Chondrocyte (in vitro differentiated cells): ENCODE measurements at regions not wholly inside any gene's neighbourhood (a gene's known extent, or its start where the extent isn't known, plus 50 kb on each side); places are given as distances from the start of the nearest gene placed in this dataset.

Source experiments
- DNase-seq: peaks from one replicate; pipeline ENCODE4 v3.0.0; 2021; ENCODE audit warnings: mixed read lengths, low spot score
- H3K27ac Mint-ChIP-seq: one replicate; pipeline ENCODE4 v1.8.0; 2021; ENCODE audit warnings: mild to moderate bottlenecking, moderate library complexity, mixed read lengths; ENCODE audit not compliant: unreplicated experiment
- H3K27me3 Mint-ChIP-seq: 2 replicates; pipeline ENCODE4 v1.8.0; 2021; ENCODE audit warnings: low read depth, mixed read lengths
- H3K36me3 Mint-ChIP-seq: 2 replicates; pipeline ENCODE4 v1.8.0; 2021; ENCODE audit warnings: low read depth, mixed read lengths
- H3K4me1 Mint-ChIP-seq: 2 replicates; pipeline ENCODE4 v1.8.0; 2021; ENCODE audit warnings: low read depth, mild to moderate bottlenecking, mixed read lengths
- H3K4me3 Mint-ChIP-seq: one replicate; pipeline ENCODE4 v1.8.0; 2021; ENCODE audit warnings: mild to moderate bottlenecking, moderate library complexity, mixed read lengths; ENCODE audit not compliant: unreplicated experiment
- H3K9me3 Mint-ChIP-seq: 2 replicates; pipeline ENCODE4 v1.8.0; 2021; ENCODE audit warnings: low read depth, mixed read lengths
- CTCF ChIP-seq: fragments of 200-600 bp; sonication (generic); IDR thresholded peaks from 2 replicates; pipeline ENCODE4 v1.5.0; 2021; ENCODE audit warnings: antibody characterized with exemption, mild to moderate bottlenecking, moderate library complexity

GRCh38 chr3:84292128-84292527, 666.7 kb upstream of the CADM2 start:
- no peaks in the 10 kb centered on the region for H3K4me1 Mint-ChIP-seq
- H3K27me3 Mint-ChIP-seq: peaks cover 2% of the 10 kb centered on the region
- no peak overlapping the region for H3K4me3 Mint-ChIP-seq
- H3K9me3 Mint-ChIP-seq: no peaks in the 10 kb centered on the region
- TF ChIP-seq CTCF: no peak
- H3K36me3 Mint-ChIP-seq: no peaks in the 10 kb centered on the region
- H3K27ac Mint-ChIP-seq: no peak overlapping the region
- DNase-seq: no peak

- no peak for TF ChIP-seq CTCF
- no peaks in the 10 kb centered on the region for H3K36me3 Mint-ChIP-seq
- H3K4me1 Mint-ChIP-seq: no peaks in the 10 kb centered on the region
These were observed 659.5 kb upstream of the CADM2 start for GRCh38 chr3:84299329-84299728.

GRCh38 chr3:84304214-84304613, 654.6 kb upstream of the CADM2 start:
- no peak for DNase-seq
- Mint-ChIP-seq H3K4me1 (no peaks in the 10 kb centered on the region), H3K36me3 (no peaks in the 10 kb centered on the region), H3K27ac (no peak overlapping the region), H3K27me3 (peaks cover 4% of the 10 kb centered on the region), H3K9me3 (no peaks in the 10 kb centered on the region), H3K4me3 (no peak overlapping the region)
- no peak for TF ChIP-seq CTCF

More at GRCh38 chr3:84299329-84299728, 659.5 kb upstream of the CADM2 start:
- no peak overlapping the region for H3K4me3 Mint-ChIP-seq
- DNase-seq: no peak
- no peak overlapping the region for H3K27ac Mint-ChIP-seq
- H3K9me3 Mint-ChIP-seq: no peaks in the 10 kb centered on the region
- no peaks in the 10 kb centered on the region for H3K27me3 Mint-ChIP-seq

GRCh38 chr3:84307339-84307738, 651.5 kb upstream of the CADM2 start:
- Mint-ChIP-seq H3K36me3 (no peaks in the 10 kb centered on the region), H3K27ac (no peak overlapping the region), H3K27me3 (peaks cover 6% of the 10 kb centered on the region), H3K9me3 (no peaks in the 10 kb centered on the region), H3K4me1 (no peaks in the 10 kb centered on the region), H3K4me3 (no peak overlapping the region)
- DNase-seq: no peak
- no peak for TF ChIP-seq CTCF

GRCh38 chr3:84308379-84308778, 650.4 kb upstream of the CADM2 start:
- DNase-seq: no peak
- H3K36me3 Mint-ChIP-seq: no peaks in the 10 kb centered on the region
- no peak overlapping the region for H3K27ac Mint-ChIP-seq
- no peak overlapping the region for H3K4me3 Mint-ChIP-seq
- peaks cover 6% of the 10 kb centered on the region for H3K27me3 Mint-ChIP-seq
- no peaks in the 10 kb centered on the region for H3K9me3 Mint-ChIP-seq
- TF ChIP-seq CTCF: no peak
- H3K4me1 Mint-ChIP-seq: no peaks in the 10 kb centered on the region
